ENCODE measurements at regions not wholly inside any gene's neighbourhood (a gene's known extent, or its start where the extent isn't known, plus 50 kb on each side); places are given as distances from the start of the nearest gene placed in this dataset.

GRCh38 chr17:47066841-47067682, 88.0 kb upstream of the RPRML start:
- Histone ChIP-seq H3K4me3 (ENCODE audit: low read length) (peak overlapping the region; percentile 97), H3F3A (ENCODE audit: insufficient read depth, low read length) (no peaks in the 10 kb centered on the region; the same call in 1 of the 2 replicates), H3K9me3 (replicated peaks; ENCODE audit: insufficient read depth, low read length) (no peaks in the 10 kb centered on the region), H3K36me3 (replicated peaks; ENCODE audit: insufficient read depth, low read length) (no peaks in the 10 kb centered on the region), H4K20me1 (ENCODE audit: insufficient read depth, low read length) (no peaks in the 10 kb centered on the region), H3K9me2 (replicated peaks; ENCODE audit: insufficient read depth, low read length) (no peaks in the 10 kb centered on the region), H3K27ac (ENCODE audit: low read length) (peak overlapping the region; percentile 64; the same call in 1 of the 2 replicates), H3K79me2 (ENCODE audit: low read length) (0 out of 2 replicates have a peak, but pooled peaks cover 3% of the 10 kb centered on the region), H3K27me3 (replicated peaks; ENCODE audit: insufficient read depth, low read length) (no peaks in the 10 kb centered on the region), H3K9ac (ENCODE audit: low read length) (peak overlapping the region; percentile 90), H3K4me2 (ENCODE audit: low read depth, low read length) (peak overlapping the region; percentile 59), H3K4me1 (ENCODE audit: low read length) (no peaks in the 10 kb centered on the region), H2AFZ (ENCODE audit: low read length) (peak overlapping the region; percentile 76)
- peak; percentile 91 for DNase-seq
- TF ChIP-seq CTCF (IDR thresholded peaks at IDR 0.05; ENCODE audit: low read length) = 0 out of 2 replicates have a peak, but pooled peaks have one; percentile 5
- no peak for TF ChIP-seq EZH2phosphoT487 (IDR thresholded peaks at IDR 0.05; ENCODE audit: low read length)
- TF ChIP-seq EZH2 (optimal IDR thresholded peaks at IDR 0.05; ENCODE audit: low read depth, low read length) = no peak

DNA sequence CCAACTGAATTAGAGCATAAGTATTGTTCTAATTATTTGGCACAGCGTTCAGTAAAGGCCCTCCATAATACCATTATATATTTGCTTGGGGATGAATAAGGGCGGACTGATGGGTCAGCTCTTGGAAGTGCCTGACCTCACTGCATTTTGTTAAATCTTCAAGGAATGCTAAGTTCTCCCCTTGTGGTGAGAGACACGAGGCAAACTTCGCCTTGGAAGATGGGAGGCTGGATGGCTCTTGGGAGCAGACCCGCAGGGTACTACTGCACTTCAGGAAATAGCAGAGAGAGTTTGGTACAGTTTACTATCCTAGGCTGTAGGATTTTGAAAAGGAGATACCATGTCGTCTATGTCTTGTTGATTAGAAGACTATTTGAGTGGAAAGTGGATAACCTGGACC, 87.0 kb upstream of the RPRML start:
- Histone ChIP-seq H3F3A (ENCODE audit: insufficient read depth, low read length) (no peaks in the 10 kb centered on the region; the same call in 1 of the 2 replicates), H4K20me1 (ENCODE audit: insufficient read depth, low read length) (no peaks in the 10 kb centered on the region), H3K9ac (ENCODE audit: low read length) (no peak overlapping the region), H3K4me1 (ENCODE audit: low read length) (no peaks in the 10 kb centered on the region), H3K27ac (ENCODE audit: low read length) (no peak overlapping the region), H3K4me2 (ENCODE audit: low read depth, low read length) (no peak overlapping the region), H3K4me3 (ENCODE audit: low read length) (no peak overlapping the region), H3K79me2 (ENCODE audit: low read length) (0 out of 2 replicates have a peak, but pooled peaks cover 3% of the 10 kb centered on the region), H3K9me2 (replicated peaks; ENCODE audit: insufficient read depth, low read length) (no peaks in the 10 kb centered on the region), H3K27me3 (replicated peaks; ENCODE audit: insufficient read depth, low read length) (no peaks in the 10 kb centered on the region), H3K9me3 (replicated peaks; ENCODE audit: insufficient read depth, low read length) (no peaks in the 10 kb centered on the region), H2AFZ (ENCODE audit: low read length) (no peak overlapping the region), H3K36me3 (replicated peaks; ENCODE audit: insufficient read depth, low read length) (no peaks in the 10 kb centered on the region)
- DNase-seq = no peak
- TF ChIP-seq CTCF (IDR thresholded peaks at IDR 0.05; ENCODE audit: low read length) (no peak), EZH2 (optimal IDR thresholded peaks at IDR 0.05; ENCODE audit: low read depth, low read length) (no peak), EZH2phosphoT487 (IDR thresholded peaks at IDR 0.05; ENCODE audit: low read length) (no peak)

GRCh38 chr17:47064684-47065083, 85.6 kb upstream of the RPRML start:
- H3K27ac ChIP-seq (ENCODE audit: low read length) = no peak overlapping the region

More at GRCh38 chr17:47064684-47065083, 85.6 kb upstream of the RPRML start:
- Histone ChIP-seq H3K36me3 (replicated peaks; ENCODE audit: insufficient read depth, low read length) (no peaks in the 10 kb centered on the region), H3F3A (ENCODE audit: insufficient read depth, low read length) (no peaks in the 10 kb centered on the region; the same call in 1 of the 2 replicates), H3K9me2 (replicated peaks; ENCODE audit: insufficient read depth, low read length) (no peaks in the 10 kb centered on the region), H3K27me3 (replicated peaks; ENCODE audit: insufficient read depth, low read length) (no peaks in the 10 kb centered on the region), H2AFZ (ENCODE audit: low read length) (no peak overlapping the region), H4K20me1 (ENCODE audit: insufficient read depth, low read length) (no peaks in the 10 kb centered on the region), H3K4me1 (ENCODE audit: low read length) (no peaks in the 10 kb centered on the region), H3K79me2 (ENCODE audit: low read length) (0 out of 2 replicates have a peak, but pooled peaks cover 3% of the 10 kb centered on the region), H3K9ac (ENCODE audit: low read length) (no peak overlapping the region), H3K4me2 (ENCODE audit: low read depth, low read length) (no peak overlapping the region), H3K4me3 (ENCODE audit: low read length) (no peak overlapping the region), H3K9me3 (replicated peaks; ENCODE audit: insufficient read depth, low read length) (no peaks in the 10 kb centered on the region)
- no peak for DNase-seq
- TF ChIP-seq EZH2phosphoT487 (IDR thresholded peaks at IDR 0.05; ENCODE audit: low read length) (no peak), CTCF (IDR thresholded peaks at IDR 0.05; ENCODE audit: low read length) (no peak), EZH2 (optimal IDR thresholded peaks at IDR 0.05; ENCODE audit: low read depth, low read length) (no peak)
